Brain pericyte (primary cell): ENCODE measurements at regions not wholly inside any gene's neighbourhood (a gene's known extent, or its start where the extent isn't known, plus 50 kb on each side); places are given as distances from the start of the nearest gene placed in this dataset.

Experiments
- DNase-seq: peaks from one replicate; pipeline ENCODE4 v3.0.0-alpha.2; 2012; ENCODE audit warnings: low read depth, low spot score

GRCh38 chr15:62828364-62828763, 214.2 kb upstream of the TPM1 start:
- no peak for DNase-seq

DNA sequence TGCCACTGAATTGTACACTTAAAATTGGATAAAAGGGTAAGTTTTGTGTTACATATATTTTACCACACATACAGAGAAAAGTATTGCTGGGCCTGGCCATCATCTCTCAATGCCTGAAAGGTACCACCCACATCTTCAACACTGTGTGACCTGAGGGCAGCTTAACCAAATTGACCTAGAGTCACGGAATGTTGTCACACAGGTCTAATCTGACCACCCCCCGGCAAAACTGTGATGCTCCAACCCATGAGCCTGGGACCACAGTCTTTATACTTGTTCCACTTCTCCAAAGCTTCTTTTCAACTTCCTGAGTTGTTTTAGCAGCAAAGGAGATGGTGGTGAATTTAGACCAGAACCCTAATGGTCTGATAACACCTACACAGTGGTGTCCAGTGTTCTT, 210.3 kb upstream of the TPM1 start:
- no peak for DNase-seq

- no peak for DNase-seq
Measured at GRCh38 chr15:62833646-62834045, 208.9 kb upstream of the TPM1 start.

- no peak for DNase-seq
Measured at GRCh38 chr15:62834686-62835329, 207.7 kb upstream of the TPM1 start.

- DNase-seq = no peak
Measured at GRCh38 chr15:62835351-62835750, 207.2 kb upstream of the TPM1 start.

DNA sequence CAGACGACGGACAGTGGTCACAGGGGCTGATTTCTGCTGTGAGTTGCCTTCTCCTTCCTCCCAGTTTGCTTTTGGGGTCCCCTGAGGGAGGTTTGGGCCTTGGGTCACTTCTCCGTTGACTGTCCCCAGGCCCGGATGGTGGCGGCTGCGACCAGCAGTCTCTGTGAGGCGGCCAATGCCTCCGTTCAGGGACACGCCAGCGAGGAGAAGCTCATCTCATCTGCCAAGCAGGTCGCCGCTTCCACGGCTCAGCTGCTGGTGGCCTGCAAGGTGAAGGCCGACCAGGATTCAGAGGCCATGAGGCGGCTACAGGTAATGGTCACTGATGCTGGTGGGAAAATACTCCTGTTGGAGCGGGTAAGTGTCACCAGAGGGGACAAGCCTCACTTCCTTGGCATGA, 206.8 kb upstream of the TPM1 start:
- no peak for DNase-seq

- no peak for DNase-seq
Measured at GRCh38 chr15:62840526-62841268, 201.8 kb upstream of the TPM1 start.

DNA sequence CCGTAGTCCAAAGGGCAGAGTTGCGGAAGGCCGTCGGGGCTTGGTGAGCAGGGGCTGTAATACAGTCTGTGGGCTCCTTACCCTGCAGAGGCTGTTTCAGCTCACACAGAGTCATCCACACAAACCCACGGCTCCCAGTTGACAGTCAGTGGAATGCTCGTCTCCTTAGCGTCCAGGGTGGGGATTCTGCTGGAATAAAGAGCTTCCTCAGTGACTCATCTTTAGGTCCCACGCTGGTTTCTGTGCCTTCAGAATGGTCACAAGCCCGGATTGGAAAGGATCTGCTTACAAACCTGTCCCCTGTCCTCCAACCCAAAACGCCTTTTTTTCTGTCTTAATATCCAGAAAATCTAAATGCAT, 201.3 kb upstream of the TPM1 start:
- no peak for DNase-seq

DNA sequence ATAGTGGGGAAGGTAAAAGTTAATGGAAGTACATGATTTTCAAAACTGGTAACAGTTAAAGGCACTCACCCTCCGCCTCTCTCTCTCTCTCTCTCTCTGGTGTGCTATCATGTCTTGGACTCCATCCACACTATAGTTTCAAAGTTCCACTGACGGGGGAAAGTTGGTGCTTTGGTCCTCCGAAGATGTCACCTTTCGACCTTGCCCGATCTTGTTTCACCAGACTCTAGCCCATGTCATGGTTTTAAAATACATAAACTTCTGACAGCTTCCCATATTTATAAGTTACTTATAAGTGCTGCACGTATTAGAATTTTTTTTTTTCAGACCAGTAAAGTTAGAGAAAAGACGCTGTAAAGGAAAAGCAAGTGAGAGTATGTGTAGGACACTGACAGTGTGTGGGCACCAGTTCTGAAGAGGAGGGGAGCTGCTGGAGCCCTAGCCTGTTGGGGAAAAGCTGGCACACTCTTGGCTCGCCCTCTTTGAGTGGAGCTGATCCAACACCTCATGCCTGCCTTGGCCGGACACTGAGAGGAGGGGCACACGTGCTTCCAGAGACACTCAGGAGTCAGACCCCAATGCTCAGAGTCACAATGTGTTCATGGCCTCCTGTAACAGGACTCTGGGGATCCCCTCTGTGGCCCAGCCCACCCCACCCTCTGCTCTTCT, 200.5 kb upstream of the TPM1 start:
- no peak for DNase-seq

- no peak for DNase-seq
Measured at GRCh38 chr15:62843311-62843710, 199.2 kb upstream of the TPM1 start.

DNA sequence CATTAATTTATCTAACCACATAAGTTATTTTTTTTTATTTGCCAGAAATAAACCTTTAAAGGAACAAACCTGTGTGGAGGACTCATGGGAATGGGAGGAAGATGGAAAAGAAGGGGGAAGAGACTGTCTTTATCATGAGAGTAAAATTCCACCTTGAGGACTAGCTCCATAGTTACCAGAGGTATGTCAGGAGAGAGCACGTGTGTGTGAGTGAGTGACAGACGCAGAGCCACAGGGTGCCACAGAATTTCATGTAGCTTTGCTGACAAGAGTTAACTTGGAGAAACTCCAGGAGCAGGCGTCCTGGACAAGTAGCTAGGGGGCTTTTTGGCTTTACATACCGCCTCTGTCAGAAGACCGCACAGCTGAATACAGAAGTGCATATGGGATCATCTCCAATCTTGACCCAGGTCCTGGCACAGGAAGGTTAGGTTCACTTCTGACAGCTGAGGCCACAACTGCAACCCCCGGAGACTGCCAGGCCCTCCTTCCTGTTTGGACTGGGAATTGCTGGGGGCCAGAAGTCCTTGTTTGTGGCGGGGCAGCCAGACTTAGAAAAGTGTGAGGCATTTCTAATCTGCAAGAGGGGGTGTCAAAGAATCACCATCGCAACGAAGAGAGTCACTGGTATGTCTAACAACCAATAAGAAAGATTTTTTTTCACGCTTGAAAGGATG, 197.8 kb upstream of the TPM1 start:
- DNase-seq = no peak

- DNase-seq = no peak
Measured at GRCh38 chr15:62845241-62846126, 197.1 kb upstream of the TPM1 start.

GRCh38 chr15:62846131-62846804, 196.3 kb upstream of the TPM1 start:
- DNase-seq = no peak

DNA sequence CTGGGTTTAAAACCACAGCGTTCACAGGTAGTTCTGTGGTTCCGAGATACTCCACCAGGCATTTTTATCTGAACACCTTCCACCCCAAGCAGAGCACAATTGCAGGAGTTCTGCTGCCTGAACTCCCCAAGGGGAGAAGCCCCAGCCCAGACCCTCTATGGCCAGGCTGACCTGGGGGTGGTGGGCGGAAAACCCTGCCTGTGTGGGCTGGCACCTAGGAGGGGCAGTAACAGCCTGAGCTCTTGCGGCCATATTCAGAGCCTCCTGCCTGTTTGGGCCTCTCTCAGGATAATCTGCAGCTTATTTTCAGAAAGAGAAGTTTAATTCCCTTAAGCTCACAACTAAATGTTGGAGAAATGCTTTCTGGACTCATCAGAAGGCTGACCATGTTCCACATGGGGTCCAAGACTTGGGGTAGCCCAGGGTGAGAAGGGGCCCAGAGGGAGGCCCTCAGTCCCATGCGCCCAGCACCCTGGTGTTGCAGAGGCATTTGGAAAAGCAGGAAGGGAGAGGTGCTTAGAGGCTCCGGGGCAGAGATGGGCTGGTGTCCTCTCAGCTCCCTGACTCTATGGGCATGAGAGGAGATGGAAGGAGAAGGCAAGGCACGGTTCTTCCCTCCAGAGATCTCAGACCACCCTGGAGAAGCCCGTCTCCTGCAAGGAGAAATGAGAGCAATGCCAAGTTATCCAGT, 195.6 kb upstream of the TPM1 start:
- DNase-seq = no peak

DNA sequence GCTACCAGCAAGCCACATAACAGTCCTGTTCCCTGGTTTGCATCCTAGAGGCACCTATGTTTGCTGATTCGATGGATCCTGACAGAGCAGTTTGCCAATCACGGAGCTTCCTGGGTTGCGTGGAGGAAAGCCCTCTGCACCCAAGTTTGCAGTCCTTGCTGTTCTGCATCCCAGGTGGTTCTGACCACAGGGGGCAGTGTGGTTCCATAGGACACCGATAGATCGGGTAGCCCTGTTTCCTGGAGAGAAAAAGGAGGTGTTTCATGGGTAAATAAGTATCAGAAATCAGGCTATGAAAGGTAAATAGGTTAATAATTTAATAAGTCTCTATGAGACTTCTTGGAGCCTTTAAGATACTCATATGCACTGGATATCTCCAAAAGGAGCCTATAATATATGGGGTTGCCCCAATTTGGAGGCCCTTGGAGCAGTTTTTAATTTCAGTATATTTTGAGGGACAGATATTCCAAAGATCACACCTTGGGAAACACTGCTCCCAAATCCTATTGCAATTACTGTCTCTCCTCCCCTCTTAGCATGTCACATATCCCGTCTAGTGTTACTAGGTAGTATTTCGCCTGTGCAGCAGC, 194.6 kb upstream of the TPM1 start:
- no peak for DNase-seq

- no peak for DNase-seq
Measured at GRCh38 chr15:62848632-62849050, 193.9 kb upstream of the TPM1 start.

DNA sequence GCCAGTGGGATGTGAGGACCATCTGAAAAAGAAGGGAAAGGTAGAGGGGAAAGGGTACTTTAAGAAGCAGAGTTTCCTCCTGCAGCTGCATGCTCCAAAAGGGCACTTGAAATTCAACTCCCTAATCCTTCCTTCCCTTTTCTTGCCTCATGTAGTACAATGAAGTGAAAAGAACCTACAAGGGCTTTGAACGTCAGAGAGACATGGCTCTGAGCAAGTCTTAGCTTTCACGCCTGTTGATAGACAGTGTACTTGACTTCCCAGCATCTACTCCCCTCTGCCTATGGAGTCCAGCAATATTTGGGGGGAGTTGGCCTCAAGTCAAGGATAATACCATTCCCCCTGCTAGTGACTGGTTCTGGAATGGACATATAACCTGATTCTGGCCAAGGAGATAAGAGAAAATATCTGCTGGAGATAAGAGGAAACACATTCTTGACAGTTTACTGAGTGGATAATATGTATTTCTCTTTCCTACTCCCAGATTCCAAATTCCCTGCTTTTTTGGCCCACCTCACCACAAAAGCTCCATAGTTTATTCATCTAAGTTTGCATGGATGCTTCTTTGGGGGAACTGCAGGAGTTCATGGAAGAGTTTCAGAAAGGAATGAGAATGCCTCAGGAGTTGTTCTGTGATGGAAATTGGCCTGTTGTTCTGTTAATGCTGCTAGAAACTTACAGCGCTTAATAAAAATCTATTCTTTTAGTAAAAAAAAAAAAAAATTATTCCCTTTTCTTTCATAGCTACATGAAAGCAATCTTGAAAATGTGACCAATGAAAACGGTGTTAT, 193.0 kb upstream of the TPM1 start:
- DNase-seq = no peak

DNA sequence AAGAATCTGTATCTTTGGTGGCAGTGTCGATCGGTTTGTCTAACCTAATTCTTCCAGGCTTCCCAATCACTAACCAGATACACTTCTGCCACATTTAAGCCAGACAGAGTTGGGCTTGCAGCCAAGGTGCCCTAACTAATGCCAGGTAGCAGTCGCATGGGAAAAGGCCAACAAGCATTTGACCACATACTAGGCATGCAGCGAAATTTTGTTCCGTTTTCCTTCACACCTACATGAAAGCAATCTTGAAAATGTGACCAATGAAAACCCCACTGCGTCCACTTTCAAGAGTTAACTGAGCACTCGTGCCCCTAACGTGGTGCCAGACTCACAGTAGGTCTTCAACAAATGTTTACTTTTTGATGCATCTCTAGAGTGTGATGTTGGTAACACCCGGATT, 192.2 kb upstream of the TPM1 start:
- DNase-seq = no peak

- no peak for DNase-seq
Measured at GRCh38 chr15:62850791-62851291, 191.7 kb upstream of the TPM1 start.
